ENCODE measurements at regions not wholly inside any gene's neighbourhood (a gene's known extent, or its start where the extent isn't known, plus 50 kb on each side); places are given as distances from the start of the nearest gene placed in this dataset.
A peak's percentile ranks its signal among the peaks of the same experiment; 100 is the strongest.
"Not testable (repeated sequence)": the region's sequence is repeated elsewhere in the genome, so short reads cannot be mapped to it uniquely, and the experiment has no call there.

DNA sequence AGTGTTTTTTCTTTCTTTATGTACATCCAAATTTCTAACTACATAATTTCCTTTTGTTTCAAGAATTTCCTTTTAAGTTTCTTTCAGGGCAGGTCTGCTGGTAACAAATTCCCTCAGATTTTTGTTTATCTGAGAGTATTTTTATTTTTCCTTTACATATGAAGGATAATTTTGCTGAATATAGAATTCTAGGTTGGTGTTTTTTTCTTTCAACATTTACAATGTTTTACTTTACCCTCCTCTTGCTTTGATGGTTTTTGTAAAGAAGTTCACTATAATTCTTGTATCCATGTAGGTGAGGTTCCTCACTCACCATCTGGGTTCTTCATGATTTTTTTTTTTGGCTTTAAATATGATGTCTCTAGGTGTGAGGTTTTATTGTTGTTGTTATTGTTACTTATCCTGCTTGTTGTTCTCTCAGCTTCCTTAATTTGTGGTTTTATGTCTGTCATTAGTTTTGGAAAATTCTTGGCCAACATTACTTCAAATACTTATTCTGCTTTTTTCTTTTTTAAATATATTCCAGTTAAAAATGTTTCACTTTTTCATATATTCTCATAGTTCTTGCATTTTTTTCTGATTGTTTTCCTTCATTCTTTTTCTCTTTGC is 580.1 kb upstream of the CITED2 start:
- no peaks in the 10 kb centered on the region for H3K27me3 ChIP-seq (replicated peaks; ENCODE audit: insufficient read depth, low read depth, low read length, poor library complexity)
- DNase-seq (ENCODE audit: low spot score), result no peak
- intact Hi-C loops (cut with micrococcal nuclease; ENCODE audit: unreplicated experiment), result no loop called here
- ChIA-PET CTCF (no interaction called here), POLR2A (ENCODE audit: low non-redundant PET) (no interaction called here)
- H3K36me3 ChIP-seq (ENCODE audit: insufficient read depth, low read length, poor library complexity, severe bottlenecking), result no peaks in the 10 kb centered on the region
- no TSS peak for BruUV-seq (replicated peaks)
- TF ChIP-seq, protein P1, sequence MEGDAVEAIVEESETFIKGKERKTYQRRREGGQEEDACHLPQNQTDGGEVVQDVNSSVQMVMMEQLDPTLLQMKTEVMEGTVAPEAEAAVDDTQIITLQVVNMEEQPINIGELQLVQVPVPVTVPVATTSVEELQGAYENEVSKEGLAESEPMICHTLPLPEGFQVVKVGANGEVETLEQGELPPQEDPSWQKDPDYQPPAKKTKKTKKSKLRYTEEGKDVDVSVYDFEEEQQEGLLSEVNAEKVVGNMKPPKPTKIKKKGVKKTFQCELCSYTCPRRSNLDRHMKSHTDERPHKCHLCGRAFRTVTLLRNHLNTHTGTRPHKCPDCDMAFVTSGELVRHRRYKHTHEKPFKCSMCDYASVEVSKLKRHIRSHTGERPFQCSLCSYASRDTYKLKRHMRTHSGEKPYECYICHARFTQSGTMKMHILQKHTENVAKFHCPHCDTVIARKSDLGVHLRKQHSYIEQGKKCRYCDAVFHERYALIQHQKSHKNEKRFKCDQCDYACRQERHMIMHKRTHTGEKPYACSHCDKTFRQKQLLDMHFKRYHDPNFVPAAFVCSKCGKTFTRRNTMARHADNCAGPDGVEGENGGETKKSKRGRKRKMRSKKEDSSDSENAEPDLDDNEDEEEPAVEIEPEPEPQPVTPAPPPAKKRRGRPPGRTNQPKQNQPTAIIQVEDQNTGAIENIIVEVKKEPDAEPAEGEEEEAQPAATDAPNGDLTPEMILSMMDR (conservative IDR thresholded peaks at IDR 0.05; ENCODE audit: low read depth, low read length), result no peak
- TF ChIP-seq EZH2 (IDR thresholded peaks at IDR 0.05; ENCODE audit: borderline replicate concordance, low read depth, low read length, poor library complexity, severe bottlenecking), result no peak
- H3K4me1 ChIP-seq (ENCODE audit: insufficient read depth, low read length, poor library complexity, severe bottlenecking), result no peaks in the 10 kb centered on the region
- H3K27ac ChIP-seq (ENCODE audit: low read depth, low read length, poor library complexity, severe bottlenecking), result no peak overlapping the region
- no peak overlapping the region for H3K4me3 ChIP-seq (ENCODE audit: low read depth, low read length, poor library complexity, severe bottlenecking)
- peaks cover 12% of the 10 kb centered on the region for H3K9me3 ChIP-seq (ENCODE audit: low read depth, low read length, poor library complexity, severe bottlenecking)

DNA sequence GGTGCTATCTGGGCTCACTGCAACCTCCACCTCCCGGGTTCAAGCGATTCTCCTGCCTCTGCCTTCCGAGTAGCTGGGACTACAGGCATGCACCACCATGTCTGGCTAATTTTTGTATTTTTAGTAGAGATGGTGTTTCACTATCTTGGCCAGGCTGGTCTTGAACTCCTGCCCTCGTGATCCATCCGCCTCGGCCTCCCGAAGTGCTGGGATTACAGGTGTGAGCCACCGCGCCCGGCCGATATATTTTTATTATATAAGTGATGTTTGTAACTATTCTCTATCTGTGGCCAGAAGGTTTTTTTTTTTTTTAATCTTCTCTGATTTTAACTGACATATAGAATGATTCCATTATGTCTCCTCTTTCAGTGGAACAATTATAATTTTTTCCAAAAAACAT is 579.3 kb upstream of the CITED2 start:
- H3K36me3 ChIP-seq (ENCODE audit: insufficient read depth, low read length, poor library complexity, severe bottlenecking); intact Hi-C loops (cut with micrococcal nuclease; ENCODE audit: unreplicated experiment); BruUV-seq (replicated peaks); H3K27me3 ChIP-seq (replicated peaks; ENCODE audit: insufficient read depth, low read depth, low read length, poor library complexity); H3K27ac ChIP-seq (ENCODE audit: low read depth, low read length, poor library complexity, severe bottlenecking); H3K4me1 ChIP-seq (ENCODE audit: insufficient read depth, low read length, poor library complexity, severe bottlenecking); POLR2A ChIA-PET (ENCODE audit: low non-redundant PET); CTCF ChIA-PET; H3K4me3 ChIP-seq (ENCODE audit: low read depth, low read length, poor library complexity, severe bottlenecking); DNase-seq (ENCODE audit: low spot score): not testable (repeated sequence)
- peaks cover 12% of the 10 kb centered on the region for H3K9me3 ChIP-seq (ENCODE audit: low read depth, low read length, poor library complexity, severe bottlenecking)

DNA sequence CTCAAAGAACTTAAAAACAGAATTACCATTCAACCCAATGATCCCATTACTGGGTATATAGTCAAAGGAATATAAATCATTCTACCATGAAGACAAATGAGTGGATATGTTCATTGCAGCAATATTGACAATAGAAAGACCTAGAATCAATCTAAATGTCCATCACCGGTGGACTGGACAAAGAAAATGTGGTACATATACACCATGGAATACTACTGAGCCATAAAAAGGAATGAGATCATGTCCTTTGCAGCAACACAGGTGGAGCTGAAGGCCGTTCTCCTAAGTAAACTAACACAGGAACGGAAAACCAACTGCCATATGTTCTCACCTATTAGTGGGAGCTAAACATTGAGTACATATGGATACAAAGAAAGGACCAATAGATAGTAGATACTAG is 576.7 kb upstream of the CITED2 start:
- no TSS peak for BruUV-seq (replicated peaks)
- Histone ChIP-seq H3K9me3 (ENCODE audit: low read depth, low read length, poor library complexity, severe bottlenecking) (peaks cover 16% of the 10 kb centered on the region), H3K4me3 (ENCODE audit: low read depth, low read length, poor library complexity, severe bottlenecking) (no peak overlapping the region), H3K36me3 (ENCODE audit: insufficient read depth, low read length, poor library complexity, severe bottlenecking) (no peaks in the 10 kb centered on the region), H3K27ac (ENCODE audit: low read depth, low read length, poor library complexity, severe bottlenecking) (no peak overlapping the region), H3K4me1 (ENCODE audit: insufficient read depth, low read length, poor library complexity, severe bottlenecking) (no peaks in the 10 kb centered on the region), H3K27me3 (replicated peaks; ENCODE audit: insufficient read depth, low read depth, low read length, poor library complexity) (no peaks in the 10 kb centered on the region)
- CTCF ChIA-PET, result no interaction called here
- DNase-seq (ENCODE audit: low spot score), result no peak
- TF ChIP-seq, protein P1 (conservative IDR thresholded peaks at IDR 0.05; ENCODE audit: low read depth, low read length), result no peak
- no peak for TF ChIP-seq EZH2 (IDR thresholded peaks at IDR 0.05; ENCODE audit: borderline replicate concordance, low read depth, low read length, poor library complexity, severe bottlenecking)
- POLR2A ChIA-PET (ENCODE audit: low non-redundant PET), result no interaction called here
- intact Hi-C loops (cut with micrococcal nuclease; ENCODE audit: unreplicated experiment), result no loop called here

DNA sequence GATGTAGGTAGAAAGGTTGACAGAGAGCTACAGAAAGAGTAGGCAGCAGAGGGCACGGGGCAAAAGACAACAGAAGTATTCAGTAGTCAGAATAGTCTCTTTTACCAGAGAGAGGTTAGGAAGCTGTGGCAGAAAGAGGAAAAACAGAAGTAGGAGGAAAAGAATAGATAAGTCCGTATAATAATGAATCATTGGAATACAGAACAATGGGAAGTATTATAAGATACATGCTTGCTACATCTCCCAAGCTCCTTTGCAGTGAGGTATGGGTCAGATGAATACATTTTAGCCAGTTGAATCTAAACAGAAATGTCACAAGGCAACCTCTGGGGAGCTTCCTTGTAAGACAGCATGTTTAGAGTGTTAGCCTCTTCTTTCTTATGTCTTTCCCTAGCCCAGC is 570.5 kb upstream of the CITED2 start:
- intact Hi-C loops (cut with micrococcal nuclease; ENCODE audit: unreplicated experiment), result loop anchor here (5.0 kb wide), 2 partner anchors 102 to 1988 kb away; no protein-coding TSS in a partner anchor
- Histone ChIP-seq H3K27me3 (replicated peaks; ENCODE audit: insufficient read depth, low read depth, low read length, poor library complexity) (no peaks in the 10 kb centered on the region), H3K9me3 (ENCODE audit: low read depth, low read length, poor library complexity, severe bottlenecking) (peaks cover 5% of the 10 kb centered on the region), H3K4me3 (ENCODE audit: low read depth, low read length, poor library complexity, severe bottlenecking) (no peak overlapping the region), H3K36me3 (ENCODE audit: insufficient read depth, low read length, poor library complexity, severe bottlenecking) (no peaks in the 10 kb centered on the region), H3K4me1 (ENCODE audit: insufficient read depth, low read length, poor library complexity, severe bottlenecking) (peaks cover 35% of the 10 kb centered on the region), H3K27ac (ENCODE audit: low read depth, low read length, poor library complexity, severe bottlenecking) (peak overlapping the region; percentile 67)
- BruUV-seq (replicated peaks), result no TSS peak
- DNase-seq (ENCODE audit: low spot score), result no peak
- ChIA-PET POLR2A (ENCODE audit: low non-redundant PET) (no interaction called here), CTCF (no interaction called here)
- TF ChIP-seq, protein P1 (conservative IDR thresholded peaks at IDR 0.05; ENCODE audit: low read depth, low read length), result no peak
- TF ChIP-seq EZH2 (IDR thresholded peaks at IDR 0.05; ENCODE audit: borderline replicate concordance, low read depth, low read length, poor library complexity, severe bottlenecking), result no peak

Measured in A673 (cell line).